ENCODE measurements at regions not wholly inside any gene's neighbourhood (a gene's known extent, or its start where the extent isn't known, plus 50 kb on each side); places are given as distances from the start of the nearest gene placed in this dataset.

- no peak for DNase-seq (ENCODE audit: low spot score)
- no peak for TF ChIP-seq CTCF (IDR thresholded peaks at IDR 0.05; ENCODE audit: borderline replicate concordance, control extremely low read depth, extremely low read depth, insufficient read depth, missing control alignments)
- in situ Hi-C loops (cut with MboI; ENCODE audit: low sequenced_read_pairs, unreplicated experiment): no loop called here
Measured at GRCh38 chr16:77557385-77557784, 122.6 kb upstream of the ADAMTS18 start.

- no peak for TF ChIP-seq CTCF (IDR thresholded peaks at IDR 0.05; ENCODE audit: borderline replicate concordance, control extremely low read depth, extremely low read depth, insufficient read depth, missing control alignments)
- in situ Hi-C loops (cut with MboI; ENCODE audit: low sequenced_read_pairs, unreplicated experiment): no loop called here
- DNase-seq (ENCODE audit: low spot score): no peak
Measured at GRCh38 chr16:77558786-77559185, 124.0 kb upstream of the ADAMTS18 start.

GRCh38 chr16:77562497-77562896 is 127.7 kb upstream of the ADAMTS18 start:
- in situ Hi-C loops (cut with MboI; ENCODE audit: low sequenced_read_pairs, unreplicated experiment): no loop called here
- TF ChIP-seq CTCF (IDR thresholded peaks at IDR 0.05; ENCODE audit: borderline replicate concordance, control extremely low read depth, extremely low read depth, insufficient read depth, missing control alignments): no peak
- no peak for DNase-seq (ENCODE audit: low spot score)

- no peak for TF ChIP-seq CTCF (IDR thresholded peaks at IDR 0.05; ENCODE audit: borderline replicate concordance, control extremely low read depth, extremely low read depth, insufficient read depth, missing control alignments)
- in situ Hi-C loops (cut with MboI; ENCODE audit: low sequenced_read_pairs, unreplicated experiment): no loop called here
- DNase-seq (ENCODE audit: low spot score): no peak
Measured at GRCh38 chr16:77564791-77565390, 130.1 kb upstream of the ADAMTS18 start.

GRCh38 chr16:77569406-77569805 is 134.6 kb upstream of the ADAMTS18 start:
- no peak for DNase-seq (ENCODE audit: low spot score)
- no peak for TF ChIP-seq CTCF (IDR thresholded peaks at IDR 0.05; ENCODE audit: borderline replicate concordance, control extremely low read depth, extremely low read depth, insufficient read depth, missing control alignments)
- in situ Hi-C loops (cut with MboI; ENCODE audit: low sequenced_read_pairs, unreplicated experiment): no loop called here

- in situ Hi-C loops (cut with MboI; ENCODE audit: low sequenced_read_pairs, unreplicated experiment): no loop called here
- no peak for DNase-seq (ENCODE audit: low spot score)
- TF ChIP-seq CTCF (IDR thresholded peaks at IDR 0.05; ENCODE audit: borderline replicate concordance, control extremely low read depth, extremely low read depth, insufficient read depth, missing control alignments): no peak
Measured at GRCh38 chr16:77570574-77570973, 135.7 kb upstream of the ADAMTS18 start.

Data from GM13976 (cell line).